Prostate gland (tissue), 2 donors: ENCODE measurements at regions not wholly inside any gene's neighbourhood (a gene's known extent, or its start where the extent isn't known, plus 50 kb on each side); places are given as distances from the start of the nearest gene placed in this dataset.

ENCODE experiments used
- POLR2A ChIP-seq: fragments of 450-650 bp; IDR thresholded peaks from one replicate; pipeline ENCODE4 v1.6.1; 2016; ENCODE audit warnings: antibody characterized with exemption, mild to moderate bottlenecking
- POLR2AphosphoS5 ChIP-seq: sonication (generic); formaldehyde crosslinking; IDR thresholded peaks from one replicate; pipeline ENCODE4 v1.6.1; 2017; ENCODE audit warnings: antibody characterized with exemption
- TF ChIP-seq, protein P1 (sequence below), 4 experiments: fragments of 200-600 bp in 2 of 4; fragments of 450-650 bp in 2 of 4; sonication (generic) in 2 of 4; IDR thresholded peaks; 1 replicate in 3 of 4; 2 replicates in 1 of 4; pipeline ENCODE4 v1.5.1; 2016 to 2019; ENCODE audit warnings: antibody characterized with exemption in 4 of 4, mild to moderate bottlenecking in 2 of 4, moderate library complexity in 2 of 4

GRCh38 chrY:8500888-8501287 lies 836.4 kb upstream of the TSPY4 start:
- TF ChIP-seq, protein P1, sequence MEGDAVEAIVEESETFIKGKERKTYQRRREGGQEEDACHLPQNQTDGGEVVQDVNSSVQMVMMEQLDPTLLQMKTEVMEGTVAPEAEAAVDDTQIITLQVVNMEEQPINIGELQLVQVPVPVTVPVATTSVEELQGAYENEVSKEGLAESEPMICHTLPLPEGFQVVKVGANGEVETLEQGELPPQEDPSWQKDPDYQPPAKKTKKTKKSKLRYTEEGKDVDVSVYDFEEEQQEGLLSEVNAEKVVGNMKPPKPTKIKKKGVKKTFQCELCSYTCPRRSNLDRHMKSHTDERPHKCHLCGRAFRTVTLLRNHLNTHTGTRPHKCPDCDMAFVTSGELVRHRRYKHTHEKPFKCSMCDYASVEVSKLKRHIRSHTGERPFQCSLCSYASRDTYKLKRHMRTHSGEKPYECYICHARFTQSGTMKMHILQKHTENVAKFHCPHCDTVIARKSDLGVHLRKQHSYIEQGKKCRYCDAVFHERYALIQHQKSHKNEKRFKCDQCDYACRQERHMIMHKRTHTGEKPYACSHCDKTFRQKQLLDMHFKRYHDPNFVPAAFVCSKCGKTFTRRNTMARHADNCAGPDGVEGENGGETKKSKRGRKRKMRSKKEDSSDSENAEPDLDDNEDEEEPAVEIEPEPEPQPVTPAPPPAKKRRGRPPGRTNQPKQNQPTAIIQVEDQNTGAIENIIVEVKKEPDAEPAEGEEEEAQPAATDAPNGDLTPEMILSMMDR (IDR thresholded peaks at IDR 0.05): no peak
- TF ChIP-seq POLR2A (no peak), POLR2AphosphoS5 (no peak)
